Upper lobe of left lung (tissue), 6 donors: ENCODE measurements at regions not wholly inside any gene's neighbourhood (a gene's known extent, or its start where the extent isn't known, plus 50 kb on each side); places are given as distances from the start of the nearest gene placed in this dataset.

Source experiments
- ATAC-seq, 2 donors: fragments of 200-7000 bp; cut with Tn5 transposase; one replicate each; pipeline ENCODE4 v1.9.1; 2022; ENCODE audit warnings: mild to moderate bottlenecking in 2 of 2, moderate library complexity in 2 of 2; ENCODE audit not compliant: low FRiP score in 2 of 2
- DNase-seq, 2 donors: peaks; one replicate each; pipeline ENCODE4 v3.0.0-alpha.2; 2019 to 2020
- H3K27ac ChIP-seq, 4 donors: fragments of 200-600 bp; sonication (generic); one replicate each; pipeline ENCODE4 v1.5.1; 2016 to 2019
- H3K27me3 ChIP-seq, 4 donors: fragments of 200-600 bp; sonication (generic); one replicate each; pipeline ENCODE4 v1.5.1; 2017 to 2019
- H3K36me3 ChIP-seq, 4 donors: fragments of 200-600 bp; sonication (generic); one replicate each; pipeline ENCODE4 v1.5.1; 2016 to 2019
- H3K4me1 ChIP-seq, 4 donors: fragments of 200-600 bp; sonication (generic); one replicate each; pipeline ENCODE4 v1.5.1; 2018 to 2019
- H3K4me3 ChIP-seq, 4 donors: fragments of 200-600 bp; sonication (generic); one replicate each; pipeline ENCODE4 v1.5.1; 2017 to 2019; ENCODE audit warnings: mild to moderate bottlenecking in 2 of 4, moderate library complexity in 1 of 4
- H3K9me3 ChIP-seq, 4 donors: fragments of 200-600 bp; sonication (generic); one replicate each; pipeline ENCODE4 v1.5.1; 2018 to 2019
- CTCF ChIP-seq, 6 experiments: fragments of 450-650 bp in 4 of 6; fragments of 200-600 bp in 2 of 6; sonication (generic) in 2 of 6; IDR thresholded peaks; one replicate each; pipeline ENCODE4 v1.5.1; 2016 to 2019; ENCODE audit warnings: antibody characterized with exemption in 6 of 6
- EP300 ChIP-seq, 4 donors: sonication (generic); formaldehyde crosslinking; IDR thresholded peaks; one replicate each; pipeline ENCODE4 v1.5.1; 2017; ENCODE audit warnings: antibody characterized with exemption in 4 of 4, control low read depth in 2 of 4
- POLR2A ChIP-seq, 4 donors: fragments of 450-650 bp; IDR thresholded peaks; one replicate each; pipeline ENCODE4 v1.5.1; 2016 to 2017; ENCODE audit warnings: antibody characterized with exemption in 4 of 4, mild to moderate bottlenecking in 2 of 4
- POLR2AphosphoS5 ChIP-seq, 2 donors: sonication (generic); formaldehyde crosslinking; IDR thresholded peaks; one replicate each; pipeline ENCODE4 v1.5.1; 2017; ENCODE audit warnings: antibody characterized with exemption in 2 of 2
- WGBS, 2 donors: methylation state at CpG; one replicate each; pipeline ENCODE4 v1.1.5; 2017 to 2018; 5-methylcytosine and 5-hydroxymethylcytosine counted together
- donor health status: DM: no; HTN: no; CAD: no; lungs with moderate emphysema.
- donor health status: DM: no; HTN: yes; CAD: no; lungs with severe emphysema.

GRCh38 chr6:163756079-163756478 lies 341.6 kb downstream of the QKI start:
- peaks cover 0 to 10% (median 0%) of the 10 kb centered on the region in 4 donors for H3K4me1 ChIP-seq
- H3K9me3 ChIP-seq: no peaks in the 10 kb centered on the region
- ATAC-seq: peak in 1 of 2 donors; percentile 82
- no peak for DNase-seq
- no peak overlapping the region for H3K4me3 ChIP-seq
- H3K36me3 ChIP-seq: no peaks in the 10 kb centered on the region
- TF ChIP-seq POLR2AphosphoS5 (IDR thresholded peaks at IDR 0.05): no peak
- no peak for TF ChIP-seq POLR2A (IDR thresholded peaks at IDR 0.05)
- no peak for TF ChIP-seq CTCF (IDR thresholded peaks at IDR 0.05)
- no peak for TF ChIP-seq EP300 (IDR thresholded peaks at IDR 0.05)
- 52 to 69% methylated on average over 4 of the region's 4 CpGs for WGBS, 2 donors
- no peaks in the 10 kb centered on the region for H3K27me3 ChIP-seq
- no peak overlapping the region for H3K27ac ChIP-seq

- 61 to 62% methylated on average over 5 of the region's 5 CpGs for WGBS, 2 donors
- H3K27me3 ChIP-seq: no peaks in the 10 kb centered on the region
- DNase-seq: peak in 1 of 2 donors; percentile 39
- H3K4me3 ChIP-seq: no peak overlapping the region
- H3K4me1 ChIP-seq: peaks cover 0 to 10% (median 2%) of the 10 kb centered on the region in 4 donors
- TF ChIP-seq POLR2AphosphoS5 (IDR thresholded peaks at IDR 0.05): no peak
- TF ChIP-seq POLR2A (IDR thresholded peaks at IDR 0.05): no peak
- no peak for TF ChIP-seq EP300 (IDR thresholded peaks at IDR 0.05)
- TF ChIP-seq CTCF (IDR thresholded peaks at IDR 0.05): no peak
- peak in 1 of 2 donors; percentile 70 for ATAC-seq
- H3K27ac ChIP-seq: no peak overlapping the region
- H3K9me3 ChIP-seq: no peaks in the 10 kb centered on the region
- no peaks in the 10 kb centered on the region for H3K36me3 ChIP-seq
These were observed 340.3 kb downstream of the QKI start for GRCh38 chr6:163754866-163755265.

GRCh38 chr6:163753430-163753829 lies 338.9 kb downstream of the QKI start:
- Histone ChIP-seq H3K4me1 (peaks cover 0 to 10% (median 2%) of the 10 kb centered on the region in 4 donors), H3K27me3 (no peaks in the 10 kb centered on the region), H3K27ac (no peak overlapping the region), H3K4me3 (no peak overlapping the region), H3K9me3 (no peaks in the 10 kb centered on the region), H3K36me3 (no peaks in the 10 kb centered on the region)
- no peak for DNase-seq
- no peak for ATAC-seq
- WGBS, 2 donors: 90 to 93% methylated on average over 2 of the region's 2 CpGs
- TF ChIP-seq POLR2AphosphoS5 (IDR thresholded peaks at IDR 0.05): no peak
- TF ChIP-seq POLR2A (IDR thresholded peaks at IDR 0.05): no peak
- no peak for TF ChIP-seq CTCF (IDR thresholded peaks at IDR 0.05)
- TF ChIP-seq EP300 (IDR thresholded peaks at IDR 0.05): no peak

- H3K9me3 ChIP-seq: no peaks in the 10 kb centered on the region
- no peaks in the 10 kb centered on the region for H3K36me3 ChIP-seq
- H3K4me3 ChIP-seq: no peak overlapping the region
- H3K4me1 ChIP-seq: peaks cover 0 to 8% (median 2%) of the 10 kb centered on the region in 4 donors
- no peak for TF ChIP-seq CTCF (IDR thresholded peaks at IDR 0.05)
- DNase-seq: no peak
- H3K27ac ChIP-seq: no peak overlapping the region
- H3K27me3 ChIP-seq: no peaks in the 10 kb centered on the region
- ATAC-seq: no peak
- WGBS, 2 donors: 94 to 95% methylated on average over 13 of the region's 13 CpGs
These were observed 337.9 kb downstream of the QKI start for GRCh38 chr6:163752446-163752845.

GRCh38 chr6:163751032-163751525 lies 336.6 kb downstream of the QKI start:
- no peak for TF ChIP-seq CTCF (IDR thresholded peaks at IDR 0.05)
- Histone ChIP-seq H3K4me1 (peaks cover 0 to 6% (median 2%) of the 10 kb centered on the region in 4 donors), H3K4me3 (no peak overlapping the region), H3K27ac (no peak overlapping the region), H3K9me3 (no peaks in the 10 kb centered on the region), H3K36me3 (no peaks in the 10 kb centered on the region), H3K27me3 (no peaks in the 10 kb centered on the region)
- ATAC-seq (no peak), DNase-seq (peak in 1 of 2 donors; percentile 62)
- 48 to 50% methylated on average over 18 of the region's 18 CpGs for WGBS, 2 donors
